ENCODE measurements at regions not wholly inside any gene's neighbourhood (a gene's known extent, or its start where the extent isn't known, plus 50 kb on each side); places are given as distances from the start of the nearest gene placed in this dataset.

- no peak overlapping the region for H3K4me3 ChIP-seq (ENCODE audit: low read depth, low read length)
- peaks cover 16% of the 10 kb centered on the region for H3K4me1 ChIP-seq
- no peaks in the 10 kb centered on the region for H3K36me3 ChIP-seq
- no peaks in the 10 kb centered on the region for H3K27me3 ChIP-seq
- TF ChIP-seq CTCF (IDR thresholded peaks at IDR 0.05; ENCODE audit: low read depth, low read length), result no peak
- no peaks in the 10 kb centered on the region for H3K9me3 ChIP-seq
- no peak for DNase-seq
Measured at GRCh38 chr6:69623357-69623756, 173.5 kb downstream of the LMBRD1 start.

DNA sequence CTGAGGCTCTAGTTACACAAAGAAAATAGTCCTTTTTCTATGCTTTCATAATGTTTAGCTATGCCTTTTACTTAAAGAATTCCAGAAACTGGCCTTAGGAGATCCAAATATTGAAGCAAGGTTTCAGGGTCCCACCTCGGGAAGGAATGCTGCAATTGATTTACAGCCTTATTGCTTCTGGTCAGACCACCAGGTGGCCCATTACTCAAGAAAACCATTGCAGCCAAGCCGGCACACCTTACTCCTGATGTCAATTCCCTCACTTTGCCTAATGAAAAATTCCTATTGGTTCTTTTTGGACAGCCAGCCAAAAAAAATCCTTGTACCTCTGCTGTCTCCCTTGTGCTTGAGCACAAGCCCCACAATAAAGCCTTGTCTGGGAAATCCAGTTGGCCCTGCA is 173.9 kb downstream of the LMBRD1 start:
- Histone ChIP-seq H3K4me3 (ENCODE audit: low read depth, low read length) (no peak overlapping the region), H3K4me1 (peaks cover 16% of the 10 kb centered on the region), H3K27me3 (no peaks in the 10 kb centered on the region), H3K36me3 (no peaks in the 10 kb centered on the region), H3K9me3 (no peaks in the 10 kb centered on the region)
- no peak for DNase-seq
- TF ChIP-seq CTCF (IDR thresholded peaks at IDR 0.05; ENCODE audit: low read depth, low read length), result peak; percentile 23

- no peaks in the 10 kb centered on the region for H3K36me3 ChIP-seq
- peak; percentile 81 for DNase-seq
- H3K4me3 ChIP-seq (ENCODE audit: low read depth, low read length), result no peak overlapping the region
- no peaks in the 10 kb centered on the region for H3K9me3 ChIP-seq
- H3K27me3 ChIP-seq, result no peaks in the 10 kb centered on the region
- H3K4me1 ChIP-seq, result peaks cover 16% of the 10 kb centered on the region
- TF ChIP-seq CTCF (IDR thresholded peaks at IDR 0.05; ENCODE audit: low read depth, low read length), result no peak
Measured at GRCh38 chr6:69622230-69622629, 174.6 kb downstream of the LMBRD1 start.

- TF ChIP-seq CTCF (IDR thresholded peaks at IDR 0.05; ENCODE audit: low read depth, low read length), result no peak
- H3K9me3 ChIP-seq, result no peaks in the 10 kb centered on the region
- no peaks in the 10 kb centered on the region; the same call in none of the 2 replicates for H3K4me1 ChIP-seq
- H3K27me3 ChIP-seq, result no peaks in the 10 kb centered on the region
- no peak for DNase-seq
- H3K4me3 ChIP-seq (ENCODE audit: low read depth, low read length), result no peak overlapping the region
- no peaks in the 10 kb centered on the region for H3K36me3 ChIP-seq
Measured at GRCh38 chr6:69617163-69617562, 179.6 kb downstream of the LMBRD1 start.

DNA sequence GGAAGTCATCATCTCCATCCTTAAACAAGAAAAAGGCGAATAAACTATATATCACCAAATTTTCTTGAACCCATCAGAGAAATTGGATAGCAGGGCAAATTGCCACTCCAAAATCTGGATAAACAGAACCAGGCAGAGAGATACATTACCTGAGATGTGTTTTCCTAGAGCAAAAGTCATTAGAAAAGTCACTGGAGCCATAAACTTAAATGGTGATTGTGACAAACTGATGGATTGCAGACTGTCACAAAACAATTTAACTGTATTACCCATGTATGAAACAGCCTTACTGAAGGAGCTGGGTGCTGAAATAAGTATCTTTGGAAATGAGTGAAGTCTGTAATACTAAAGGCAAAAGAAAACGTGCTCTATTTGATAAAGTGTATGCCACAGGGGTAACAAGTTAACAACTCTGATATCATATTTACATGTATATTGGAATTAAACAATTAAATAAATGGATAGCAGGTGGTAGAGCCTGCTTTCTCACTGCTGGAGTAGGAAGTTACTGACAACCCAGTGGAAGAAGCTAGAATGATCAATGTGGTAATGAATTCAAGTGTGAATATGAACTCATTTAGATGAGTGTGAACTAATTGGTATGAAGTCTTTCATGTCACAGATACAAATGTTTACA is 186.9 kb downstream of the LMBRD1 start:
- no peak for DNase-seq
- Histone ChIP-seq H3K27me3 (no peaks in the 10 kb centered on the region), H3K36me3 (no peaks in the 10 kb centered on the region), H3K9me3 (no peaks in the 10 kb centered on the region), H3K4me1 (no peaks in the 10 kb centered on the region), H3K4me3 (ENCODE audit: low read depth, low read length) (no peak overlapping the region)
- TF ChIP-seq CTCF (IDR thresholded peaks at IDR 0.05; ENCODE audit: low read depth, low read length), result no peak

DNA sequence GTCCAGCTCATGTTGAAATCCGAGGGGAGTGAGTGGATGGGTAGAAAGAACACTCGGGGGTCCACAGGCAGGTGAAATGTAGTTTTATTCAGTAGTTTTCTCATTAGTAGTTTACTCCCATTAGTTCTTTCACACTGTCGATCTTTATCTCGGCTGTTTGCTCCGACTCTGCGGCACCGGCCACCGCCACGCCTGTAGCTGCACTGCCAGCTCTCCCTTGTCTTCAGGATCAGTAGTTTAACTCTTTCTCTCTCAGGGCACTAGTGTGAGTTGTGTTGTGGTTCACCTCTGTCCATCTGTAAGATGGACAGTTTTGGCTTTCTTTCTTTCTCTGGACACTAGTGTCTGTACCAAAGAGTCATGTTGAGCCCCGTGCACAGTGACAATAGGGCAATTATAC is 195.7 kb downstream of the LMBRD1 start:
- TF ChIP-seq CTCF (IDR thresholded peaks at IDR 0.05; ENCODE audit: low read depth, low read length), result no peak
- Histone ChIP-seq H3K9me3 (no peaks in the 10 kb centered on the region; the same call in 1 of the 2 replicates), H3K36me3 (no peaks in the 10 kb centered on the region), H3K27me3 (no peaks in the 10 kb centered on the region), H3K4me1 (peaks cover 22% of the 10 kb centered on the region), H3K4me3 (ENCODE audit: low read depth, low read length) (peak overlapping the region; percentile 45)
- DNase-seq, result peak; percentile 47

Data from BE2C (cell line).